HCT116 (cell line): ENCODE measurements at regions not wholly inside any gene's neighbourhood (a gene's known extent, or its start where the extent isn't known, plus 50 kb on each side); places are given as distances from the start of the nearest gene placed in this dataset.

ENCODE experiments used
- ATAC-seq: fragments of 200-7000 bp; cut with Tn5 transposase; 2 replicates; pipeline ENCODE4 v1.9.1; 2020; ENCODE audit warnings: mild to moderate bottlenecking, moderate library complexity
- BruUV-seq: library from RNA; stranded (reverse); fragments of 400-500 nt; replicated peaks from 2 replicates; lab custom pipeline; 2021; lab: Mats Ljungman, UMichigan
- CTCF ChIA-PET: fragments of 300-600 bp; sonication (Branson Sonifier 250); formaldehyde crosslinking; loops from one replicate; lab custom pipeline; 2021; ENCODE audit warnings: antibody characterized with exemption; lab: Charles Lee
- POLR2A ChIA-PET: fragments of 300-600, 350-600 bp; sonication (Branson Sonifier 250); formaldehyde crosslinking; loops from one replicate; lab custom pipeline; 2021; ENCODE audit warnings: antibody characterized with exemption; lab: Charles Lee
- RAD21 ChIA-PET, 2 experiments: fragments of 300-600 bp; sonication (Branson Sonifier 250); formaldehyde crosslinking; loops; one replicate each; lab custom pipeline; 2023; ENCODE audit warnings: low total read pairs in 2 of 2; ENCODE audit not compliant: uncharacterized antibody in 2 of 2, unreplicated experiment in 2 of 2, low non-redundant PET in 1 of 2; lab: Charles Lee
- DNase-seq: peaks from one replicate; pipeline ENCODE4 v3.0.0-alpha.2; 2010; ENCODE audit warnings: low read depth, low spot score
- H2AFZ ChIP-seq: fragments of 200-600 bp; shearing (Covaris generic), sonication (generic); 2 replicates; pipeline ENCODE4 v1.6.1; 2017; ENCODE audit warnings: low read depth, mixed run types, mixed read lengths, antibody characterized with exemption, low read length; ENCODE audit not compliant: poor library complexity, severe bottlenecking
- H3K27ac ChIP-seq: 2 replicates; pipeline ENCODE4 v1.5.1; 2012; ENCODE audit warnings: low read depth, low read length
- H3K27me3 ChIP-seq: fragments of 200-600 bp; sonication (generic); 2 replicates; pipeline ENCODE4 v1.6.1; 2016; ENCODE audit warnings: mixed run types, low read length, mixed read lengths; ENCODE audit not compliant: insufficient read depth
- H3K36me3 ChIP-seq, 2 experiments: fragments of 200-500 bp in 1 of 2; fragments of 200-600 bp in 1 of 2; sonication (Bioruptor generic) in 1 of 2; sonication (generic) in 1 of 2; 2 replicates each; pipeline versions ENCODE4 v1.5.1 to v1.6.1; 2014 to 2016; ENCODE audit warnings: low read length in 2 of 2, inconsistent platforms in 1 of 2, mixed read lengths in 1 of 2, mixed run types in 1 of 2; ENCODE audit not compliant: insufficient read depth in 2 of 2, control insufficient read depth in 1 of 2
- H3K4me1 ChIP-seq, 2 experiments: fragments of 200-600 bp in 1 of 2; sonication (generic) in 1 of 2; 2 replicates each; pipeline versions ENCODE4 v1.5.1 to v1.6.1; 2012 to 2017; ENCODE audit warnings: low read length in 2 of 2, inconsistent platforms in 1 of 2, mild to moderate bottlenecking in 1 of 2, mixed read lengths in 1 of 2, mixed run types in 1 of 2, moderate library complexity in 1 of 2; ENCODE audit not compliant: insufficient read depth in 2 of 2, control insufficient read depth in 1 of 2
- H3K4me2 ChIP-seq: fragments of 200-600 bp; sonication (generic); 2 replicates; pipeline ENCODE4 v1.6.1; 2017; ENCODE audit warnings: mixed run types, low read length, mixed read lengths
- H3K4me3 ChIP-seq, 2 experiments: fragments of 200-600 bp in 1 of 2; sonication (generic) in 1 of 2; replicated peaks in 1 of 2; 2 replicates each; pipeline ENCODE4 v1.5.1; 2011 to 2016; ENCODE audit warnings: low read length in 2 of 2, control low read depth in 1 of 2, low read depth in 1 of 2, mild to moderate bottlenecking in 1 of 2, mixed read lengths in 1 of 2, mixed run types in 1 of 2
- H3K79me2 ChIP-seq: fragments of 200-600 bp; sonication (generic); 2 replicates; pipeline ENCODE4 v1.6.1; 2017; ENCODE audit warnings: mild to moderate bottlenecking, mixed run types, low read length, moderate library complexity, mixed read lengths; ENCODE audit not compliant: insufficient read depth
- H3K9ac ChIP-seq: fragments of 200-600 bp; sonication (generic); 2 replicates; pipeline ENCODE4 v1.6.1; 2016; ENCODE audit warnings: low read length, mixed read lengths
- H3K9me2 ChIP-seq: fragments of 200-600 bp; sonication (generic), shearing (Covaris generic); 2 replicates; pipeline ENCODE4 v1.6.1; 2017; ENCODE audit warnings: mixed run types, mild to moderate bottlenecking, moderate library complexity; ENCODE audit not compliant: insufficient read depth
- H3K9me3 ChIP-seq, 2 experiments: fragments of 200-500 bp in 1 of 2; fragments of 200-600 bp in 1 of 2; sonication (Bioruptor generic) in 1 of 2; sonication (generic) in 1 of 2; 2 replicates each; pipeline ENCODE4 v1.6.1; 2014 to 2017; ENCODE audit warnings: low read length in 2 of 2, mixed read lengths in 2 of 2, inconsistent platforms in 1 of 2, low read depth in 1 of 2, mild to moderate bottlenecking in 1 of 2, mixed run types in 1 of 2, moderate library complexity in 1 of 2; ENCODE audit not compliant: control insufficient read depth in 1 of 2, insufficient read depth in 1 of 2
- H4K20me1 ChIP-seq: fragments of 200-600 bp; sonication (generic), shearing (Covaris generic); 2 replicates; pipeline ENCODE4 v1.6.1; 2017; ENCODE audit warnings: mixed run types, mild to moderate bottlenecking, moderate library complexity; ENCODE audit not compliant: insufficient read depth
- EGR1 ChIP-seq: IDR thresholded peaks from 2 replicates; pipeline ENCODE4 v1.6.1; 2012; ENCODE audit warnings: low read depth
- ELF1 ChIP-seq: IDR thresholded peaks from 2 replicates; pipeline ENCODE4 v1.6.1; 2012; ENCODE audit warnings: low read depth, borderline replicate concordance
- EZH2 ChIP-seq: fragments of 200-600 bp; sonication (generic); IDR thresholded peaks from 2 replicates; pipeline ENCODE4 v1.6.1; 2017; ENCODE audit warnings: antibody characterized with exemption, mixed run types
- EZH2phosphoT487 ChIP-seq: fragments of 200-600 bp; IDR thresholded peaks from 2 replicates; pipeline ENCODE4 v1.6.1; 2018; ENCODE audit warnings: antibody characterized with exemption, borderline replicate concordance
- FOSL1 ChIP-seq: IDR thresholded peaks from 2 replicates; pipeline ENCODE4 v1.6.1; 2012; ENCODE audit warnings: low read depth
- JUND ChIP-seq: IDR thresholded peaks from 2 replicates; pipeline ENCODE4 v1.6.1; 2012
- POLR2A ChIP-seq: IDR thresholded peaks from 2 replicates; pipeline ENCODE4 v1.7.0; 2011; ENCODE audit warnings: borderline replicate concordance; ENCODE audit not compliant: insufficient read depth, insufficient read length; ENCODE audit errors: extremely low read depth
- RAD21 ChIP-seq: IDR thresholded peaks from 2 replicates; pipeline ENCODE4 v1.6.1; 2012; ENCODE audit warnings: low read depth, mild to moderate bottlenecking
- REST ChIP-seq: IDR thresholded peaks from 2 replicates; pipeline ENCODE4 v1.6.1; 2012; ENCODE audit warnings: low read depth
- SIN3A ChIP-seq: IDR thresholded peaks from 2 replicates; pipeline ENCODE4 v1.6.1; 2012; ENCODE audit warnings: low read depth
- SP1 ChIP-seq: IDR thresholded peaks from 2 replicates; pipeline ENCODE4 v1.6.1; 2012; ENCODE audit warnings: low read depth
- SRF ChIP-seq: IDR thresholded peaks from 2 replicates; pipeline ENCODE4 v1.6.1; 2012; ENCODE audit warnings: low read depth
- TCF7L2 ChIP-seq: IDR thresholded peaks from 2 replicates; pipeline ENCODE4 v1.7.0; 2011; ENCODE audit warnings: borderline replicate concordance, inconsistent platforms; ENCODE audit not compliant: insufficient read depth, insufficient read length; ENCODE audit errors: extremely low read depth
- YY1 ChIP-seq: IDR thresholded peaks from 2 replicates; pipeline ENCODE4 v1.6.1; 2011; ENCODE audit warnings: low read length, low read depth, moderate library complexity, mild to moderate bottlenecking; ENCODE audit not compliant: insufficient replicate concordance; ENCODE audit errors: extremely low read depth
- ZBTB33 ChIP-seq: IDR thresholded peaks from 2 replicates; pipeline ENCODE4 v1.6.1; 2011; ENCODE audit warnings: mild to moderate bottlenecking, low read length, moderate library complexity; ENCODE audit not compliant: insufficient replicate concordance; ENCODE audit errors: extremely low read depth
- ZFX ChIP-seq: fragments of 450-650 bp; IDR thresholded peaks from 2 replicates; pipeline ENCODE4 v1.6.1; 2017
- ZNF274 ChIP-seq: fragments of 200-500 bp; sonication (Bioruptor generic); IDR thresholded peaks from 2 replicates; pipeline ENCODE4 v1.6.1; 2014; ENCODE audit warnings: mild to moderate bottlenecking, low read depth, low read length, inconsistent platforms
- intact Hi-C: fragments of 100-400 bp; cut with micrococcal nuclease; formaldehyde crosslinking; loops from 2 replicates; pipeline ENCODE4 v1.10.0; 2022
- TF ChIP-seq, protein P1 (sequence below): IDR thresholded peaks from 2 replicates; pipeline ENCODE4 v1.6.1; 2012
- TF ChIP-seq, protein P2 (sequence below), 3 experiments: fragments of 200-600 bp in 1 of 3; sonication (generic) in 1 of 3; IDR thresholded peaks in 2 of 3; conservative IDR thresholded peaks in 1 of 3; 2 replicates each; pipeline ENCODE4 v1.5.1; 2012 to 2017; ENCODE audit warnings: low read depth in 2 of 3, low read length in 2 of 3, antibody characterized with exemption in 1 of 3, borderline replicate concordance in 1 of 3, control low read depth in 1 of 3, mild to moderate bottlenecking in 1 of 3, mixed read lengths in 1 of 3, mixed run types in 1 of 3, moderate library complexity in 1 of 3; ENCODE audit not compliant: insufficient read depth in 1 of 3

- Histone ChIP-seq H3K79me2 (no peaks in the 10 kb centered on the region), H3K4me2 (no peak overlapping the region), H3K9me2 (no peaks in the 10 kb centered on the region), H3K9ac (no peak overlapping the region), H3K9me3 (no peaks in the 10 kb centered on the region), H3K4me1 (no peaks in the 10 kb centered on the region), H3K27me3 (peaks cover 42% of the 10 kb centered on the region), H2AFZ (no peak overlapping the region), H3K4me3 (no peak overlapping the region), H4K20me1 (no peaks in the 10 kb centered on the region), H3K27ac (no peak overlapping the region), H3K36me3 (no peaks in the 10 kb centered on the region)
- ChIA-PET CTCF (no interaction called here), RAD21 (no interaction called here), POLR2A (no interaction called here)
- BruUV-seq = no TSS peak
- TF ChIP-seq EZH2phosphoT487 = no peak
- no peak for TF ChIP-seq FOSL1
- TF ChIP-seq TCF7L2 = no peak
- no peak for TF ChIP-seq EGR1
- no peak for TF ChIP-seq ZNF274
- TF ChIP-seq POLR2A = no peak
- no peak for TF ChIP-seq ZBTB33
- no peak for TF ChIP-seq SIN3A
- TF ChIP-seq RAD21 = no peak
- TF ChIP-seq ZFX = no peak
- TF ChIP-seq SP1 = no peak
- TF ChIP-seq SRF = no peak
- TF ChIP-seq, protein P1, sequence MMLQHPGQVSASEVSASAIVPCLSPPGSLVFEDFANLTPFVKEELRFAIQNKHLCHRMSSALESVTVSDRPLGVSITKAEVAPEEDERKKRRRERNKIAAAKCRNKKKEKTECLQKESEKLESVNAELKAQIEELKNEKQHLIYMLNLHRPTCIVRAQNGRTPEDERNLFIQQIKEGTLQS = no peak
- no peak for TF ChIP-seq ELF1
- no peak for TF ChIP-seq JUND
- no peak for TF ChIP-seq YY1
- TF ChIP-seq REST = no peak
- TF ChIP-seq, protein P2, sequence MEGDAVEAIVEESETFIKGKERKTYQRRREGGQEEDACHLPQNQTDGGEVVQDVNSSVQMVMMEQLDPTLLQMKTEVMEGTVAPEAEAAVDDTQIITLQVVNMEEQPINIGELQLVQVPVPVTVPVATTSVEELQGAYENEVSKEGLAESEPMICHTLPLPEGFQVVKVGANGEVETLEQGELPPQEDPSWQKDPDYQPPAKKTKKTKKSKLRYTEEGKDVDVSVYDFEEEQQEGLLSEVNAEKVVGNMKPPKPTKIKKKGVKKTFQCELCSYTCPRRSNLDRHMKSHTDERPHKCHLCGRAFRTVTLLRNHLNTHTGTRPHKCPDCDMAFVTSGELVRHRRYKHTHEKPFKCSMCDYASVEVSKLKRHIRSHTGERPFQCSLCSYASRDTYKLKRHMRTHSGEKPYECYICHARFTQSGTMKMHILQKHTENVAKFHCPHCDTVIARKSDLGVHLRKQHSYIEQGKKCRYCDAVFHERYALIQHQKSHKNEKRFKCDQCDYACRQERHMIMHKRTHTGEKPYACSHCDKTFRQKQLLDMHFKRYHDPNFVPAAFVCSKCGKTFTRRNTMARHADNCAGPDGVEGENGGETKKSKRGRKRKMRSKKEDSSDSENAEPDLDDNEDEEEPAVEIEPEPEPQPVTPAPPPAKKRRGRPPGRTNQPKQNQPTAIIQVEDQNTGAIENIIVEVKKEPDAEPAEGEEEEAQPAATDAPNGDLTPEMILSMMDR (IDR thresholded peaks at IDR 0.05 in 2 of 3, conservative IDR thresholded peaks at IDR 0.05 in 1 of 3; ENCODE audit: borderline replicate concordance in 1 of 3, insufficient read depth in 1 of 3, low read depth in 2 of 3, low read length in 2 of 3) = no peak
- no peak for TF ChIP-seq EZH2
- intact Hi-C loops = no loop called here
- ATAC-seq = no peak
- no peak for DNase-seq
Measured at GRCh38 chr2:176748662-176749061, 463.9 kb upstream of the HNRNPA3 start.
